ENCODE measurements at regions not wholly inside any gene's neighbourhood (a gene's known extent, or its start where the extent isn't known, plus 50 kb on each side); places are given as distances from the start of the nearest gene placed in this dataset.

- DNase-seq = no peak
Measured at GRCh38 chr11:20249796-20250195, 89.5 kb upstream of the DBX1 start.

DNA sequence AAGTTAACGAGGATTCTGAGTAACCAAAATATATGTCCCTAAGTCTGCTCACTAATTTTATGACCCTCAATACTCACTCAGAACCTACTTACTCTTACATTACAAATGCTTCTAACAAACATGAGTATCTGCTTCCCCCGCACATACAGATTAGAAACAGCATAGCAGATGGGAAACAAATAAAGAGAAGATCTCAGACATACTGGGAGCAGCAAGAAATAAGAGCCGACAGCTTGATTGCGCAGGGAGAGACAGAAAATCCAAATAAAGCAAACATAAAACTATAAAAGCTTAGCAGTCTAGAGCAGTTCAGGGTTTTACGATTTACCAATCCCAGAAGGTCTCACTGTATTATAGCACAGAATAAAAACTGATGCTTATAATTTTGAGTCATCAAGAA lies 89.1 kb upstream of the DBX1 start:
- no peak for DNase-seq

- DNase-seq = no peak
Measured at GRCh38 chr11:20248871-20249270, 88.6 kb upstream of the DBX1 start.

GRCh38 chr11:20248121-20248772 lies 88.0 kb upstream of the DBX1 start:
- DNase-seq = no peak

GRCh38 chr11:20247591-20248007 lies 87.3 kb upstream of the DBX1 start:
- DNase-seq = no peak

GRCh38 chr11:20243974-20244373 lies 83.7 kb upstream of the DBX1 start:
- DNase-seq = no peak

DNA sequence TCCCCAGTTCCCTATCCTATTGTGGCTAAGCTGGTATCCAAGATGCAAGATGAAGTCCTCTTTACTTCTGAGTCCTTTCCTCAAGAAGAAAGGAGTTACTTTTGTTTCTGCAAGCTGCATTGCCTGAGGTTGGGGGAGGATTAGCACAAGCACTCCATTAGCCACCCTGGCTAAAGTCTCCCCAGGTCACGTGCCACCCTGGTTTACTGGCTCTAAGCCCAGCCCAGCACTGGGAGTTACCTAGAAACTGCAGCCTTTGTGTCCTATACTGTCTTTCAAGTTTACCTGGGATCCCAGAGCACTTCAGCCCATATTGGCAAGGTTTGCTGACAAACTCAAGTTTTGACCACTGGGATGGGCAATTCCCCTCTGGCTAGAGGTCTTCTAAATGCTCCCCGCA lies 78.4 kb upstream of the DBX1 start:
- DNase-seq = peak; percentile 46

- no peak for DNase-seq
Measured at GRCh38 chr11:20235164-20235563, 74.9 kb upstream of the DBX1 start.

DNA sequence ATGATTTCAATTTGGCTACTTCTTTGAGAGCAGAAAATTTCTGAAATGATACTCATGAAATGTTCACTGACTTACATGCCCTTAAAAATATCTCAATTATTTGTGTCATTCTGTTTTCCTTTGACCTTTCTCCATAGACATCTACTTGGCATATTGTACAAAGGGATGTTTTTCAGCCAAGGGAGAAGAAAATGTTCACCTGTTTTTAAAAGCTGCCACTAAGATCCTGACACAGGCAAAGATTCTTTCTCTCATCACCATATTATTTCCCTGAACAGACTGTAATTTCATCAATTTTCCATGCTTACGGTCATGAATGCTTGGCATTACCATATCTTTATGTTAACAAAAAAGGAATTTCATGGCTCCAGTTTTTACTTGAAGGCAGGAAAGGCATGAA lies 67.4 kb upstream of the DBX1 start:
- no peak for DNase-seq

DNA sequence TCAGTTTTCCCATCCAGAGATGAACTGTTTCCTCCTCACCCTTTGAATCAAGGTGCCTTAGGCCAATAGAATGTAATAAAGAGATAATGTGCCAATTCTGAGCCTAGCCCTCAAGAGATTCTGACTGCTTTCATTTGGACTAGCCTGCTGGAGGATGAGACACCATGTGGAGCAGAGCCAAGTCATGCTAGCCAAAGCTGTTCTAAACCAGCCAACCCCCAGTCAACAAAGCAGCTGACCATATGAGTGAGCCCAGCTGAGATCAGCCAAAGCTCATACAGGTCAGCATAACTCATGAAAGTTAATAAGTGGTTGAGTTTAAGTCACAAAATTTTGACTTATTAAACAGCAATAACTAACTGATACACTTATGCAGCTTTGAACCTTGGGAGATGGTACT lies 66.7 kb upstream of the DBX1 start:
- no peak for DNase-seq

GRCh38 chr11:20221566-20221965 lies 61.3 kb upstream of the DBX1 start:
- DNase-seq = no peak

- peak; percentile 14 for DNase-seq
Measured at GRCh38 chr11:20213790-20214189, 53.5 kb upstream of the DBX1 start.

GRCh38 chr11:20211691-20212090 lies 51.4 kb upstream of the DBX1 start:
- DNase-seq = no peak

Data from NCI-H1105 (cell line).